ENCODE measurements at regions not wholly inside any gene's neighbourhood (a gene's known extent, or its start where the extent isn't known, plus 50 kb on each side); places are given as distances from the start of the nearest gene placed in this dataset.
"Not testable (repeated sequence)": the region's sequence is repeated elsewhere in the genome, so short reads cannot be mapped to it uniquely, and the experiment has no call there.

DNA sequence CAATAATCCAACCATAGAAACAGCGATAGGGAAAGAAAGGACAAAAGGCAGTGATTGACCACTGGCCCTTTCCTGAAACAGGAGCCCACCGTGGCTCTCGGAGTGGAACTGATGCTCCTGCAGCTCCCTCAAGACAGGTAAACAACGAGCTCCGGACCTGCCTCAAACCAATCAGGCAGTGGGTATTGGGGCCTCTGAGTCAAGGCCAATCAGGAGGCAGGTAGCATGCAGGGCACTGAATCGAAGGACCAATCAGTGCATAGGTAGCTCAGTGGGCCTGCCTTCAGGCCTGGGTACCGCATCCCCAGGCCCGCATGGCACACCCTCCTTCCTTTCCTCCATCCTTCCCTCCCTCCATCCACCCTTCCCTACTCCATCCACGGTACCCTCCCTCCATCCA is 425.1 kb upstream of the MGMT start:
- DNase-seq (ENCODE audit: low read depth): no peak

GRCh38 chr10:129042776-129043595 is 424.1 kb upstream of the MGMT start:
- DNase-seq (ENCODE audit: low read depth): no peak

GRCh38 chr10:129043691-129044090 is 423.4 kb upstream of the MGMT start:
- DNase-seq (ENCODE audit: low read depth): no peak

- DNase-seq (ENCODE audit: low read depth): no peak
Observed at GRCh38 chr10:129045599-129045998, 421.4 kb upstream of the MGMT start.

DNA sequence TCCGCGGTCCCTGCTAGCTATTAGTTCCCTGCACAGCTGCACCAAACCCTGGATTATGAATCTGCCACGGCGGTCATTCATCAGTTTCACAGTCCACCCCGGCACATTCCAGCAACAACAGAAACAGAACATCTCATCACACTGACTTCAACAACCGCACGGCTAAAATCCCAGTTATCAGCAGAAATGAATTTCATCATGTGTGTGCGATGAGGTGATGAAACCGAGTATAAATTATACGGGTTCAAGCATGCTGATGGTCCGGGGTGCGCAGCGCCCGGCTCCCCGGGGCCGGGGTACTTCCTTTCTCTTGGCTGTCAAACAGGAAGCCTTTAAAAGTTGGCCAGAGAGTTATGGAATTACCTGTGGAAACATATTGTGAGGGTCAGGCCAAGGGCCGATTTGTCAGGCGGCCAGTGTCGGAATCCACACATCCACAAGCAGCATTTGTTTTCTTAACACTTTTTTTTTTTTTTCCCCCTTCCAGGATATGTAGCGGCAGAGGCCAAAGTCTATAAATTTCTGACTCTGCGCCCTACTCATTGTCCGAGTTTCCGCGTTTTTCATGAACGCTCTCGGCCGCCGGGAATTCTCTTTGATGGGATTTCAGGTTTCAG is 420.9 kb upstream of the MGMT start:
- peak; percentile 70 for DNase-seq (ENCODE audit: low read depth)

GRCh38 chr10:129046962-129047361 is 420.1 kb upstream of the MGMT start:
- peak; percentile 28 for DNase-seq (ENCODE audit: low read depth)

DNA sequence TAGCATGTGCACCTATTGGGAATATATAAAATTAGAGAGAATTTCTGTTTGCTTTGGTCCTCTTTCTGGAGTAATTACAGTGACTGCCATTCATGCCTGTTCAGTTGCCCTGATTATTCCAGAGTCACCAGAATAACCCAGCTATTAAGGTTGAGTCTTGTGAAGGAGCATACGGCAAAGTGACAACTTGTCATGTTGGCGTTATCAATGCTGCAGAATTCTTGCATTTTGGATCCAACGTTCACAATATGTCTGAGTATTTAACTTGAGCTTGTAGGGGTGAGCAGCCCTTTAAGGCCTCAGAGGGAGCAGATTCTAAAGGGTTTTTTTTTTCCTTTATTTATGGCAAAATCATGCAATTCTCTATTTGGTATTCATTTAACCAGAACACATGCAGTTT is 419.4 kb upstream of the MGMT start:
- no peak for DNase-seq (ENCODE audit: low read depth)

- no peak for DNase-seq (ENCODE audit: low read depth)
Observed at GRCh38 chr10:129048513-129048912, 418.5 kb upstream of the MGMT start.

GRCh38 chr10:129049501-129049900 is 417.5 kb upstream of the MGMT start:
- DNase-seq (ENCODE audit: low read depth): no peak

- DNase-seq (ENCODE audit: low read depth): no peak
Observed at GRCh38 chr10:129055225-129055624, 411.8 kb upstream of the MGMT start.

DNA sequence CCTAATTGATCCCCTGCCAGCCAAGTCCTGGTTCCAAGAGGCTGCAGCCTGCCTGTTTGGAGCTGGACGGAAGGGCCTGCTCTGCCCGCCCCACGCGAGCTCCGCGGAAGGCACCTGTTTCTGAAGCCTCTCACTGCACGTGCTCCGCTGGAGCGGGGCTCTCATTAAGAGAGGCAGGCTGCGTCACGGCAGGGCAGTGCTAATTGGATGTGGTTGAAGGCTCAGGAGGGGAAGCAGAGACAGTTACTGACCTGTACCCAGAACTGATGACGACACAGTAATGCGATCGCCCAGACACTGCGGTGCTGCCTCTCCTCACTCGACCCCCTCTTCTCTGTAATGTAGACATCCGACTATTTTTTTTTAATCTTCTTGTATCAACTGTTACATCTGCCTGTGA is 411.1 kb upstream of the MGMT start:
- no peak for DNase-seq (ENCODE audit: low read depth)

DNA sequence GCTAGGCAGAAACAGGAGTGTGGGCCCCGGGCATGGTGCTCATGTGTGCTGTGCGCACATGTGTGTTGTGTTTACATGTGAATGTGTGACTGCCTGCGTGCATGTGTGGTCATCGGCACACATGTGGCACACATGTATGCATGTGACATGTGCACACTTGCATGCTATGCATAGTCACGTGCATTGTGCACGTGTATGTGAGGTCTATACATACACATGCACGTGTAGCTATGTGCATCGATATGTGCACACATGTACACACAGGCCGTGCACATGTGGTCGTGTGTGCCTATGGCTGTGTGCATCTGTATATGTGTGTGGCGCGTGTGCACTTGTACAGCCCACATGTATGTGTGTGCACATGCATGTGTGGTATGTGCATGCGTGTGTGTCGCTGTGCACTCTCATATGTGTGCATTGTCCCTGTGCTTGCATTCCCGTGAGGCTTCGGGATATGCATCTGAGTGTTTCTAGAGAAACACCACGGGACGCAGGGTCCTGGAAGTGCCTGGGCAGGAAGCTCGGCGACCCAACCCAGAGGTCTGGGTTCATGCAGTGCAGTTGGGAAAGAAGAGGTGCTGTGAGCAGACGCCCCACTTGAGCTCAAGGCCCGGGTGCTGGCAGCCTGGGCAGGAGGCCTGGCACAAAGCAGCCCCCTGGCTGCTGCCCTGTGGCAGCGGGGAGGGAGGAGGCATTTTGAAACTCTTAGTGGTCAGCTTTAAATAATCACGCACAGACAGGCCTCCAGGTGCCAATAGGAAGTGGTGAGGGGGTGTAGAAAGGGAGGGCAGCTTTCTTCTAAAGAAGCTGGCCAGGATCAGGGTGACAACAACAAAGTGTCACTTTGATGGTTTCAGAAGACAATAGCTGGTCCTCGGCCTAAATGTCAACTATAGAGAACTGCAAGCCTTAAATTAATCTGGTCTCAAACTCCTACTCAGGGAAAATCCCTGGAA is 410.0 kb upstream of the MGMT start:
- no peak for DNase-seq (ENCODE audit: low read depth)

- no peak for DNase-seq (ENCODE audit: low read depth)
Observed at GRCh38 chr10:129057856-129058663, 409.0 kb upstream of the MGMT start.

- DNase-seq (ENCODE audit: low read depth): no peak
Observed at GRCh38 chr10:129058664-129059155, 408.3 kb upstream of the MGMT start.

GRCh38 chr10:129059977-129060376 is 407.1 kb upstream of the MGMT start:
- DNase-seq (ENCODE audit: low read depth): no peak

- no peak for DNase-seq (ENCODE audit: low read depth)
Observed at GRCh38 chr10:129063212-129063611, 403.8 kb upstream of the MGMT start.

GRCh38 chr10:129063877-129064276 is 403.2 kb upstream of the MGMT start:
- DNase-seq (ENCODE audit: low read depth): no peak

DNA sequence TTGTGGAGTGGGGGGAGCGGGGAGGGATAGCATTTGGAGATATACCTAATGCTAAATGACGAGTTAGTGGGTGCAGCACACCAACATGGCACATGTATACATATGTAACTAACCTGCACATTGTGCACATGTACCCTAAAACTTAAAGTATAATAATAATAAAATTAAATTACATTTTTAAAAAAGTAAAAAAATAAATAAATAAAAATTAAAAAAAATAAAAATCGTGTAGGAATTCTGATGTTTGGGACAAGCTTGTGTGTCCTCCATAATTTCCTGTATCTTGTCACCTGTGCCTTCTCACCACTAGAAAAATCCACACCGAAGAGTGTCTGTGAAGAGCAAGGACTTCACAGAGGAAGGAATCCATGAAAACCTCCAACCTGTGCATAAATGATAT is 400.5 kb upstream of the MGMT start:
- not testable (repeated sequence) for DNase-seq (ENCODE audit: low read depth)

GRCh38 chr10:129071411-129071810 is 395.6 kb upstream of the MGMT start:
- not testable (repeated sequence) for DNase-seq (ENCODE audit: low read depth)

DNA sequence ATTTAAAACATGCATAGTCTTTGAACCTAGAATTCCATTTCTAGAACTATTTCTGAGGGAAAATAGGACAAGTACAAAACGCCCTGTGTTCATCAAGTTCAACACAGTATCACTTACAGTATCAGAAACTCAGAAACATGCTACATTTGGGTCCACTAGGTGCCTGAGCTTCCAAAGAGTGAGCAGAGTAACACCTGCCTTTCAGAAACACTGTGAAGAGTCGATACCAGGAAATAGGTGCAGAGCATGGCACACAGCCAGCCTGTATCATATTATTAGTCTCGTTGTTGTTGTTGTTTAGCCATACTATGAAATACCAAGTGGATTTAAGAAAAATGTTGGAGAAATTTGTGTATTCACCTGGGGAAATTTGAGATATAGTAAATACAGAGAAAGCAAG is 392.1 kb upstream of the MGMT start:
- no peak for DNase-seq (ENCODE audit: low read depth)

DNA sequence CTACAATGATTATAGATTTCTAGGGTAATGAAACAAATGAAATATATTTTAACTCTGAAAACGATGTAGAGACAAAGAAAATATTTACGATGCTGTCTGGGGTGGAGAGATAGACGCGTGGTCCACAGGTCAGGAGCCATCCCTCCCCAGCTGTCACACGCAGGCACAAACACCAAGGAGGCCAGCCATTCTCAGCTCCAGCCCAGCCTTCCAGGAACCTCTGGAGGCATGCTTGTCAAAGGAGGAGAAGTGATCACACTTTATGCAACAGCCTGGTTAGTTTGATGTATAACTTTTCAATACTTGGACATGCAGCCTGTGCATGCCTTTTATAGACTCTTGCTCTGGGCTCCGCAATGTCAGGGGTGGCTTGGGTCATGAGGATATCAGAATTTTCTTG is 391.5 kb upstream of the MGMT start:
- DNase-seq (ENCODE audit: low read depth): no peak

GRCh38 chr10:129075927-129076326 is 391.1 kb upstream of the MGMT start:
- no peak for DNase-seq (ENCODE audit: low read depth)

All from stromal cell of bone marrow (primary cell).